GM18873 (cell line): ENCODE measurements at regions not wholly inside any gene's neighbourhood (a gene's known extent, or its start where the extent isn't known, plus 50 kb on each side); places are given as distances from the start of the nearest gene placed in this dataset.

Experiments used
- ATAC-seq: cut with Tn5 transposase; IDR thresholded peaks from one replicate; pipeline ENCODE4 v1.9.1; 2021; ENCODE audit warnings: mild to moderate bottlenecking, moderate library complexity, moderate number of reproducible peaks; ENCODE audit not compliant: unreplicated experiment, low FRiP score

DNA sequence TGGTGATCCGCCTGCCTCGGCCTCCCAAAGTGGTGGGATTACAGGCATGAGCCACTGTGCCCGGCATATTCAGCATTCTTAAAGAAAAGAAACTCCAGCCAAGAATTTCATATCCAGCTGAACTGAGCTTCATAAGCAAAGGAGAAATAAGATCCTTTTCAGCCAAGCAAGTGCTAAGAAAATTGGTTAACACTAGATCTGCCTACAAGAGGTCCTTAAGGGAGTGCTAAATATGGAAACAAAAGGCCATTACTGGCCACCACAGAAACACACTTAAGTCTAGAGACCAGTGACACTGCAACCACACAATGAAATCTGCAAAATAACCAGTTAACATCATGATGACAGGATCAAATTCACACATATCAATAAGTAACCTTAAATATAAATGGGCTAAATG is 331.5 kb downstream of the MAN2A1 start:
- ATAC-seq: no peak

DNA sequence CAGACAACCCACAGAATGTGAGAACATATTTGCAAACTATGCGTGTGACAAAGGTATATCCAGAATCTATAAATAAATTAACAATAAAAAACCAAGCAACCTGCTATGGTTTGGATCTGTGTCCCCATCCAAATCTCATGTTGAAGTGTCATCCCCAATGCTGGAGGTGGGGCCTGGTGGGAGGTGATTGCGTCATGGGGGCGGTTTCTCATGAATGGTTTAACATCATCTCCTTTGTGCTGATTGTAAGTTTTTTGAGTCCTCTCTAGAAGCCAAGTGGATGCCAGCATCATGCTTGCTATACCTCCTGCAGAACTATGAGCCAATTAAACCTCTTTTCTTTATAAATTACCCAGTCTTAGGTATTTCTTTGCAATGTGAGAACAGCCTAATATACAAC is 335.4 kb downstream of the MAN2A1 start:
- no peak for ATAC-seq

DNA sequence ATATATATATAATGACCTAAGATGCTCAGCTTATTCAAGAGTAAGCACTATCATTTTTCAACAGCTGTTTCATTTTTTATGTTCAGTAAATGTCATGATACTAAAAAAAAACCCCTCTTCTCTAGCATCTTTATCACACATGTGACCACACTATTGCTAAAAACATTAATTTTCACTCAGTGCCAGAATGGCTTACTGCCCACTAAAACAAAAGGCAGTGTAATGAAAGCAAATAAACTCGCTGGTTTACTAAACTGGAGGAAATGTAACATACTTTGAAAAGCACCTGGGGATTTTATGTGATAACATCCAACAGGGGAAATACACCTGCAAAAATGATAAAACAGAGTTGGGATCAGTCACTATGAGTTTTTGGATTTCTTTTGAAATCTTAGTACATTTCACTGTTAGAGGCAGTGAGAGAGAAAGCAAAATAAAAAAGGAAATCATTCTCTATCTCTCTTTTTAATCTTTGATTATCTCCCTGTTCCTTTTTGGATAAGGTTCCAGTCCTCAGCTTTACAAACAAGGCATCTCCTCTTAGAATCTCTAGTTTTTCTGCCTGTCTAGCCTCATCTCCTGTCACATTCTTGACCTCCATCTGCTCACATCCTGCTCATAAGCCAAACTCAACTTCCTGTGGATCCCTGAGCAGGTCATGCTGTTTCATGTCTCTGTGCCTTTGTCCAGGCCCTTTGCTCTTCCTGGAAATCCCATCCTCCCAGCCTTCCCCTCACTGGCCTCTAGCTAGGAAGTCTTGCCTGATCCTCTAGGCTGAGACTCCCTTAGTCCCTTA is 338.0 kb downstream of the MAN2A1 start:
- no peak for ATAC-seq

DNA sequence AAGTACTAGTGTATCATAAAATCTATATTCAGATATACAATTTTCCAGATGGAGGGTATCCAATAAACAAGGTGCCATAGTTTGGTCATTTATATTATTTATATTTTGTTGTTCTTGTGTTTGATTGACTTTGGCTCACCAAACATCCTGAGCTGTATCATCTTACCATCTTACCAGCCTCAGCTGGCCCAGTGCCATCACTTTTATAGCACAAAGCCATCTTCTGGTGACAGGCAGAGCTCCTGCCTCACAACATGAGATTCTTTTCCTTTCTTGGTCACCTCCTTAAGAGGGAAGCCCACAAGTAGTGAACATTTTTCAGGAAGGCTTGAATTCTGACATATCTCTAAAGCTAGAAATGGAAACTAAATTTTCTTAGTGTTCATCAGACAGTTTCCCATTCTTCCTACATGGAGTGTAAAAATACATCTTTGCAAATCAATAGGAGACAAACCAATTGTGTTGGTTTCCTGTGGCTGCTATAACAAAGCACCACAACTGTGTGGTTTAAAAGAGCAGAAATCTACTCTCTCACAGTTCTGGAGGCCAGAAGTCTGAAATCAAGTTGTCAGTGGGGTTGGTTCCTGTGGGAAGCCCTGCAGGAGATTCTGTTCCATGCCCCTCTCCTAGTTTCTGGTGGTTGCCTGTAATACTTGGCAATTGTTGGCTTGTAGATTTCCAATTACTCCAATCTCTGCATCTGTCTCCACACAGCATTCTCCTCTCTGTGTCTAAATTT is 341.8 kb downstream of the MAN2A1 start:
- ATAC-seq: no peak

DNA sequence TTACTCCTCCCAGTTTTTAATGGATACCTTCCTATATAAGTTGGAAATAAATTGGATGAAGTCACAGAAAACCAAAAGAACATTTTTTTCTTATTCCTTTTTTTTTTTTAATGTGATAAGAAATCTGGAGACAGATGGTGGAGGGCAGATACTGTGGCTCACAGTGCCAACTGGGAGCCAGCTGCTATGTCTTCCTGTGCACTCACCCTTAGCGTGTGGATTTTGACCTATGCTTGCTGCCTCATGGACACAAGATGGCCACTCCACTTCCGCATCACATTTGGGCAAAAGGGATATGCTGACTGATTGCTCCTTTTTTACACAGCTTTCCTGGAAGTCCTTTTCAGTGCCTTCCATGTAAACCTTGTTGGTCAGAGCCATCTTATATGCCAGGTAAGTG is 342.6 kb downstream of the MAN2A1 start:
- ATAC-seq: no peak

DNA sequence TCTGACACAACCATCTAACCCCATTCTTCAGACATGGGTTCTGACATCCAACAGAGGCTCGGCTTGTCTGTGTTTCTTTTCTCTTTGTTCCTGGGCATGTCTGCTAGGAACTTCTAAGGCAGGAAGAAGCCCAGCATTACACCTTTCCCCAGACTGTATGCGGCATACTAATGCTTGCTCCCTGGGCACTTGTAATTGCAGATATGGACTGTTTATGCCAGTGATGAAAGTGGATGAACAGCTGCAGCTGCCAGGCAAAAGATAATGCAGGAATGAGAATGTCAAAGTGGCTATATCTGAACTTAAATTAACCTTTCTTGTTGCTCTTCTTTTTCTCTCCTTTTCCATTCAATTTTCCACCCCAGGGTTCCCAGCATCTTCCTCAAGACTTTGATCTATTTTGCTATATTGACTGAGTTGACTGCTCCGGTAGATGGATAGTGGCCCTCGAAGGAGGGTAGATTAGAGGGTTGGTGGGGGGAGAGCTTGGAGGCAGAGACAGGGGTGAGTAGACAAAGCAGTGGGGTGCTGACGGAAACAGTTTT is 344.4 kb downstream of the MAN2A1 start:
- ATAC-seq: no peak

DNA sequence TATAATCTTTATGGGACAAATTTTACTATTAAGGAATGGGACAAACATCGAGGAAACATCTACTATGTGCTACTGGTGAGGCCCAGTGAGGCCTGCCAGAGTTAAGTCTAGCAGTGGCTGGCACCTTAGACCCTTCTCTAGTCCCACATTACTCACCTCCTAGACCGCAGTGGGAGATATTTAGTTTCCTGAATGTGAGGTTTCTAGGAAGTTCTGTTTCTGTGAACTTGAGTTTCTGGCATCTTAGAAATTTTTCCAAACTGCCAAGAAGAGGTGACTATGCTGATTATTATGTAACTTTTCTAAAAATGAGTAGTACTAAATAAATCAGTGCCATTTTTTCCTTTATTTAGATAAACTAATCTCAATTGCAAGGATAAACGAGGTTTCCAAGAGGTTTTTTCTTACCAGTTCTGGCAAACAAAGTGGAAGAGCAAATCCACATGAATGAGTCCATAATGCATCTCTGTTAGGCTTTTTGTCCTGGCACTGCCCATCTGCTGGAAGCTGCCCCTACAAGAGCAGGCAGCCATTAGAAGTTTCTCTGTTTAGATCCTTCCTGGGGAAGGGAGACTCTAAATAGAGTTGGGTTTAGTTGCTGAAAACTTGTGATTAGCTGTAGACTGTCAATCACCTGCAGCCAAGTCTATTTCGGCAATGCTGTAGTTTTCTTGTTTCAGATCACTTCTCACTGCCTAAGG is 348.7 kb downstream of the MAN2A1 start:
- ATAC-seq: no peak

DNA sequence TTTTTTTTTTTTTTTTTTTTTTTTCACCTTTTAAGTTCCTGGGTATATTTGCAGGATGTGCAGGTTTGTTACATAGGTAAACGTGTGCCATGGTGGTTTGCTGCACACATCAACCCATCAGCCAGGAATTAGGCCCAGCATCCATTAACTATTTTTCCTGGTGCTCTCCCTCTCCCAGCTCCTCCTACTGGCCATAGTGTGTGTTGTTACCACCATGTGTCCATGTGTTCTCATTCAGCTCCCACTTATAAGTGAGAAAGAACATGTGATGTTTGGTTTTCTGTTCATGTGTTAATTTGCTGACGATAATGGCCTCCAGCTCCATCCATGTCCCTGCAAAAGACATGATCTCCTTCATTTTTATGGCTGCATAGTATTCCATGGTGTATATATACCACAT is 350.5 kb downstream of the MAN2A1 start:
- ATAC-seq: no peak

DNA sequence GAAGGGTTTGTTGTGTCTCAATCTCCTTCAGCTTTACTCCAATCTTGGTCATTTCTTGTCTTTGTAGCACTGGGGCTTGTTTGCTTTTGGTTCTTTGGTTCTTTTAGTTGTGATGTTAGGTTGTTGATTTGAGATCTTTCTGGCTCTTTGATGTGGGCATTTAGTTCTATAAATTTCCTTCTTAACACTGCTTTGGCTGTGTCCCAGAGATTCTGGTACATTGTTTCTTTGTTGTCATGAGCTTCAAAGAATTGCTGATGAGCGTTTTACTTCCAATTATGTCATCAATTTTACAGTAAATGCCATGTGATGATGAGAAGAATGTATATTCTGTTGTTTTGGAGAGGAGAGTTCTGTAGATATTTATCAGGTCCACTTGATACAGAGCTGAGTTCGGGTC is 353.3 kb downstream of the MAN2A1 start:
- no peak for ATAC-seq

DNA sequence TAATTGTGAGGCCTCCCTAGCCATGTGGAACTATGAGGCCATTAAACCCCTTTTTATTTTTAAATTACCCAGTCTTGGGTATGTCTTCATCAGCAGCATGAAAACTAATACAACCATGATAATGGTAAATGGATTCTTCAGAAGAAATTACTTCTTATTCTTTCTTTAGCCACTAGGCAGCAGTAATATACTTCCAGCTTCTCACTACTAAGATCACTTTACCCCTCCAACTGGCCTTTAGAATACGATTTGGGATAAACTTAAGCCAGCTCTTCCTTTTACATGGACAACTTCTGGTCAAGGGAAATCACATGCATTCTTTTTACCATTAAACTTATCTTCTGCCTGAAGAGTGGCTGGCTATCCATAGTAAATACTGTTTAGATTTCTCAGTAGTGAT is 355.4 kb downstream of the MAN2A1 start:
- no peak for ATAC-seq

DNA sequence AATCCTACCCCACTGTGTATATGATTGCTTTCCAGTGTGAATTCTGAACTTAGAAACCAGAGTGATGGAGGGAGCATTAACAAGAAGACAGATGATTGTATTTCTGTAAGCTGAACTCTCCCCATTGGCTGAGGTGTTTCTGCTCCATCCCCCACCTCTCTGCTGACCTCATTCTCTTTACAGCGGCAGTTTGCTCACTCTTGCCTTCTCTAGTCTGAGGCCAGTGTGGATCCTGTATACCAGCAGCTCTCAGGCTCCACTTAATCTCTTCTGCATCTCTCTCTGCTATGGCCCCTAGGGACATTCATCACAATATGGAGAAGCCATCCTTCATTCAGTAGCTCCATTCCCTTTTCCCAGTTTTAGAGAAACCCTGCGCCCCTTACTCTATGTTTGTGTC is 358.8 kb downstream of the MAN2A1 start:
- no peak for ATAC-seq

DNA sequence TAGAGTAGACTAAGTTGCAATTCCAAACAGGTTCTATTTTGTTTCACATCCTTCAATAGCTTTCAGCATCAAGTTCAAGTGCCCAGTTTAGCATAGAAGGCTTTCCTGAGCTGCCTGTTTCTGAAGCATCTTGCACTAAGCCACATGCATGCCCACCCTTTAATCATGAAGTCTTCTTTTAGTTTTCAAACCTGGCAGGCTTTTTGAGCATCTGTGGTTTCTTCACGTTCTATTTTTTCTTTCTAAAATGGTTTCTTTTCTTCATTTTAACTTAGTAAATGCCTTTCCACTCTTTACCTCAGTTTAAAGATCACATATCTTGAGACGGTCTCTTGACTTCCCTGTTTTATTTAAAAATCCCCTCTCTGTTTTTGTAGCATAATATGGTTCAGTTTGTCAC is 360.1 kb downstream of the MAN2A1 start:
- no peak for ATAC-seq

DNA sequence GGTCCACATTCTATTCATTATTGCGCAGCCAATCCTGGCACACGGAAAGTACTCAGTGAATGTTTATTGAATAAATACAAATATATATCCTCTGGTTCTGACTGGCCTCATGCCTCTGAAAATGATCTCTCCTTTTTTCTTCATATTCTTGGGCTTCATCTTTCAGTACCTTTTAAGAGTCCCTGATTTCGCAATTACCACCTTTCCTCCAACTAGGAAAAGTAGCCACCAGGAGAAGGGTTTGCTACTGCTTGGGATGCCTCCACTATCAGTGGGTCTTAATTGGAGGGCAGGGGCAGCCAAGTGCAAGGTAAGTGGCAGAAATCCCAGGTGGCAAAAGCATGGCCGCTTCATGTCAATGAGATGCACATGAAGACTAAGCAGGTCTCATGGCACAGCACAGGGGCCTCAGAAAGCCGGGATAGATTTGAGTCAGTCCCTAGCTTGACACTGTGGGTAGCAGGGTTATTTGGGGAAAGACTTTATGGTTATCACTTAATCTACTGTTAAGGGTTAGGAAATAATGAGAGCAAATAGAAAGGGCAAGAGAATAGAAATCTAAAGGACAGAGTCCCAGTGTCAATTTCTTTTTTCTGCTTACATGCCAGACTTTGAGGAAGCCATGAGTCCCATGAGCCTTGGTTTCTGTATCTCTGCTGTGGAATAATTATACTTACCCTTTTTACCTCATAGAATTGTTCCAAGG is 361.1 kb downstream of the MAN2A1 start:
- no peak for ATAC-seq

DNA sequence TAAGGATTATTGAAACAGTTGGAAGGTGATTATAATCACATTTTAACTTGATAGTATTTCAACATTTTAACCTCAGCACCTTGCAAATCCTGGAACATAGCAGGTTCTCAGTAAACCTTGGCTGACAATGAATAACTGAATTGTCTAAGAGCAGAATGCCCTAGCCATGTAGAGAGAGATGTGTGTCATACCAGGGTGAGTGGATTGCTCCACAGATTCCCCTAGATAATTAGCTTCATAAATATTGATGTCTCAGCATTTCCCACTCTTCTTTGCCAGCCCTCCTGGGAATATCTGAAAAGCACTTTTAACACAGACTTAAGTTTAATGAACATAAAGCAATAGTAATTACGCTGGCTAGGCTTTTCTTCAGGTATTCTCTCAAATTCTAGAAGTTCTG is 363.5 kb downstream of the MAN2A1 start:
- ATAC-seq: no peak

DNA sequence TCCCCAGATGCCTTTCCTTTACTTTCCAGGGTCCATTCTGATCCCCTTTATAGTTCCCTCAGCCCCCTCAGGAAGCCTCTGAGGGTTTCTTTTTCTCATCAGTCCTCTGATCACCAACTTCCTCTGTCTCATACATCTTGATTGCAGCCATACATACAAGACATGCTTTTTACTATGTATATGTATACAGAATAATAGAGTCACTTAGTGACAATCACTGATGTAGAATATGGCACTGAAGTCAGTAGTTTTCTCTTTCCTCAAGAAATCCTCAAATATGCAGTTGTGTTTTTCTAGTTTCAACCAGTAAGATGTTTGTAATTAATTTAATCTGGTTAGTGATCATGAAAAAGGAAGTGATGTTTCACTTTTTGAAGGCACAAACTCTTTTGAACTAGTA is 364.1 kb downstream of the MAN2A1 start:
- no peak for ATAC-seq

DNA sequence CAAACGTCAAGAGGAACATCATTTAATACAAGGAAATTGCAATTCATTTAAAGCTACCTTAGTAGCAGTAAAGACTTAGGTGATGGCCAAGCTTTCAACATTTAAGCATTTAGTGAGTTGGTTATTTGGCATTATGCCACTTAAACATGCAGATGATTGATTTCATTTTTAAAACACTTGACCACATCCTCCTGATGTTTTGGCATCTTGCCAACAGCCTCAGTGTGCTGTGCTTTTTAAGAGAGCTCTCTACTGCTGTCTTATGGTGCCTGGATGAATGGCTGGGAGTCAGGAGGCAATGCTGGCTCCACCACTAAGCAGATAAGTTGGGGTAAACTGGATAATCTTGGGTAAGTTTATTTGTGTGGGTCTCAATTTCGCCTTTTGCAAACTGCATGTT is 364.5 kb downstream of the MAN2A1 start:
- no peak for ATAC-seq

DNA sequence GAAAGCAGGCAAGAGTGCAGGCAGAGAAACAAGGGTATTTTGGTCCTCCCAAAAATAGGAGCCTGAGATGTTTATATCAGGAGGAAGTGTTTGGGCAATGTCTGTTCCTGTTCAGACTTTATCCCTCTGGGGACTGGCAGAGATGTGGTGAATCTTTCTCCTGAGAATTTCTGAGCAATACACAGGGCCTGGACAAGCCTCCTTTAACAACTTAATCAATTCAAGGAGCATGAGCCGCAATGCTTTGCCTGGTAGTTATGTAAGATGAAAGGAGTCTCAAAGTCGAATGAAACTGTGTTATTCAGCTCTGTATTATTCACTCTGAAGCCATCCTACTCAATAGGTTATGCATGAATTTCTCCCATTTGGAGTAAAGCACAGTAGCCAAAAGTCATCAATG is 365.6 kb downstream of the MAN2A1 start:
- ATAC-seq: no peak

DNA sequence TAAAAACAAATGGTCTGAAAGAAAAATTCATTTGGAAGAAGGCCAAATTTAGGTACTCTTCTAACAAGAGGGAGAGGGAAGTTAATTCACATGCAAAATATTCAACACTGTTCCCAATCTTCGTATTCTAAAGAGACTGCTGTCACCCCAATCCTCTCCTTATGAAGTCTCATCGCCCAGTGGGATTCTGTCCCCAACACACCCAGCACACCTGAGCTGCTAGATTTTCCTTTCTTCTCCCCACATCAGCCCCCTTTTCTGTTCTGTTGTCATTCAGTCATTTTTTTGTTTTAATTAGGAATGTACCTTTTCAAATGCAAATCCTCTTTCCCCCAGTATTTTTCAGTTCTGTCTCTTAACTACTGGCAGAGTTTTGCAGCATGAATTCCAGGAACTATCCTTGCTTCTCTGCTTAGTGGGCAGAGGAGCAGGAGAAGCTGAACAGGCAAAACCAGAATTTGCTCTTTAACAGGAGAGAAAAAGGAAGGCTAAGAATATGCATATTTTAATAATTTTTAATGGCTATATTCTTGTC is 366.9 kb downstream of the MAN2A1 start:
- no peak for ATAC-seq

DNA sequence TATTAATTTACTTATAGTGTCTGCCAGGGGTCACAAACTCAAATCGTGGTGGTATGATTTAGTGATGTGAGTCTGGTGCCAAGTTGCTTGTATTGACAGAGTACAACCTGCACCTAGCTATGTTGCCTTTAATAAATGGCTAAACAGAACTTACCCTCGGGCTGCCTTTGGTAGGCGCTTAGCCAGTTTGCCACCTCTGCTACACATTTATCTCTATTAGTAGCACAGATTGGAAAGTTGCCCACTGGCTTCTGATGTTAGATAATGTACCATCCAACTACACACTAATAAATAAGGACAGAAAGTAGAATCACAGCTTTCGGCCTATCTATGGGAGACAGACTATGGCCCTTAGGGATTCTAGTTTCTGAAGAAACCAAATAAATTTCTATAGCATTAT is 368.4 kb downstream of the MAN2A1 start:
- ATAC-seq: no peak

DNA sequence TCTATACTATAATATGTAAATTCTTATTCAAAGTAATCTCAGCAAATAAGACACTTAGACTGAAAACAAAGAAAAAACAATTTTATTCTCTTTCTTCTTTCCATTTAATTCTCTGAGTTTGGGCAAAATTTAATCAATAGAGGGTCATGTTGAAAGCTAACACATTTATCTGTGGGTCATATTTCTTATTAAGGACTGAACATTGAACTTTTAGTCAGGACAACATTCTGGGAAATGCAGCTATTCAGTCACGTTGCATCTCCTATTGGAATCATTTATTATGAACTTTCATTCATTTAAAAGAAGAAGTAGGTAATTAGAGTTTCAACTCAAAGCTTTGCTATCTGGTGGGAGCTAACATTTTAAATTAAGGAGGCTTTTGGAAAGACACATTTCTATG is 372.5 kb downstream of the MAN2A1 start:
- ATAC-seq: no peak
